GM12878 (cell line): ENCODE measurements at regions not wholly inside any gene's neighbourhood (a gene's known extent, or its start where the extent isn't known, plus 50 kb on each side); places are given as distances from the start of the nearest gene placed in this dataset.

Source experiments
- ATAC-seq: fragments of 200-7000 bp; cut with Tn5 transposase; 3 replicates; pipeline ENCODE4 v1.9.1; 2020; ENCODE audit warnings: mild to moderate bottlenecking, moderate library complexity
- BruUV-seq: library from RNA; stranded (reverse); fragments of 400-500 nt; replicated peaks from 2 replicates; lab custom pipeline; 2021; lab: Mats Ljungman, UMichigan
- CTCF ChIA-PET: fragments of 300-600 bp; sonication (Branson Sonifier 250); formaldehyde crosslinking; extraction: SDS; loops from one replicate; lab custom pipeline; 2021; ENCODE audit warnings: inconsistent platforms; lab: Yijun Ruan, JAX
- POLR2A ChIA-PET: fragments of 350-600 bp; formaldehyde crosslinking; extraction: SDS; loops from one replicate; lab custom pipeline; 2021; ENCODE audit warnings: inconsistent platforms; lab: Charles Lee
- RAD21 ChIA-PET: fragments of 300-600 bp; sonication (Branson Sonifier 250); formaldehyde crosslinking; loops from one replicate; lab custom pipeline; 2023; ENCODE audit warnings: antibody characterized with exemption; ENCODE audit not compliant: unreplicated experiment; lab: Charles Lee
- SMC1A ChIA-PET: fragments of 300-600 bp; sonication (Branson Sonifier 250); formaldehyde crosslinking; loops from one replicate; lab custom pipeline; 2023; ENCODE audit not compliant: unreplicated experiment, uncharacterized antibody; lab: Charles Lee
- DNase-seq: peaks from one replicate; pipeline ENCODE4 v3.0.0-alpha.2; 2011; ENCODE audit warnings: low read depth, low spot score
- FAIRE-seq: peaks from 3 replicates; lab custom pipeline; 2011; peaks lifted over from hg19 to GRCh38; lab: Jason Lieb, UNC
- H2AFZ ChIP-seq: 2 replicates; pipeline ENCODE4 v1.6.0; 2011; ENCODE audit warnings: low read depth, low read length, control low read depth; ENCODE audit not compliant: control insufficient read depth
- H3K27ac ChIP-seq: 2 replicates; pipeline ENCODE4 v1.5.1; 2011; ENCODE audit warnings: control low read depth; ENCODE audit not compliant: control insufficient read depth, insufficient read depth
- H3K27me3 ChIP-seq, 2 experiments: replicated peaks in 1 of 2; 2 replicates each; pipeline versions ENCODE4 v1.6.0 to v1.6.1; 2011; ENCODE audit warnings: low read length in 1 of 2; ENCODE audit not compliant: control insufficient read depth in 2 of 2, insufficient read depth in 2 of 2
- H3K36me3 ChIP-seq, 2 experiments: 2 replicates each; pipeline ENCODE4 v1.5.1; 2011; ENCODE audit warnings: low read length in 1 of 2; ENCODE audit not compliant: control insufficient read depth in 2 of 2, insufficient read depth in 2 of 2
- H3K4me1 ChIP-seq: 2 replicates; pipeline ENCODE4 v1.6.1; 2011; ENCODE audit warnings: mild to moderate bottlenecking, low read length, moderate library complexity, mixed read lengths; ENCODE audit not compliant: control insufficient read depth, insufficient read depth
- H3K4me2 ChIP-seq: 2 replicates; pipeline ENCODE4 v1.6.0; 2011; ENCODE audit warnings: control low read depth; ENCODE audit not compliant: control insufficient read depth, insufficient read depth
- H3K4me3 ChIP-seq: fragments of 200-600 bp; sonication (generic); 2 replicates; pipeline ENCODE4 v1.5.1; 2016
- H3K79me2 ChIP-seq: 2 replicates; pipeline ENCODE4 v1.6.0; 2011; ENCODE audit warnings: low read length; ENCODE audit not compliant: control insufficient read depth, insufficient read depth
- H3K9ac ChIP-seq: 2 replicates; pipeline ENCODE4 v1.8.0; 2011; ENCODE audit warnings: low read length, control low read depth, mixed read lengths; ENCODE audit not compliant: control insufficient read depth, insufficient read depth
- H3K9me3 ChIP-seq: replicated peaks from 3 replicates; pipeline ENCODE4 v1.5.1; 2011; ENCODE audit warnings: mild to moderate bottlenecking, low read length; ENCODE audit not compliant: control insufficient read depth, insufficient read depth
- H4K20me1 ChIP-seq: 2 replicates; pipeline ENCODE4 v1.6.0; 2011; ENCODE audit not compliant: control insufficient read depth, insufficient read depth
- EED ChIP-seq: sonication (generic); IDR thresholded peaks from 2 replicates; pipeline ENCODE4 v1.6.1; 2016; ENCODE audit warnings: antibody characterized with exemption, low read depth
- EGR1 ChIP-seq, 2 experiments: IDR thresholded peaks; 1 replicate in 1 of 2; 2 replicates in 1 of 2; pipeline ENCODE4 v1.6.1; 2011 to 2012; ENCODE audit warnings: low read depth in 2 of 2, low read length in 2 of 2, borderline replicate concordance in 1 of 2, mild to moderate bottlenecking in 1 of 2, moderate library complexity in 1 of 2
- ETV6 ChIP-seq, 2 experiments: fragments of 450-650 bp in 1 of 2; IDR thresholded peaks in 1 of 2; conservative IDR thresholded peaks in 1 of 2; 2 replicates each; pipeline ENCODE4 v1.6.1; 2014; ENCODE audit warnings: antibody characterized with exemption in 1 of 2, borderline replicate concordance in 1 of 2, low read depth in 1 of 2, mild to moderate bottlenecking in 1 of 2, moderate library complexity in 1 of 2
- IRF4 ChIP-seq: IDR thresholded peaks from 2 replicates; pipeline ENCODE4 v1.6.1; 2011; ENCODE audit warnings: low read depth, low read length
- WGBS: methylation state at CpG from one replicate; pipeline ENCODE4 v1.1.6; 2016; ENCODE audit warnings: low lambda C conversion rate; ENCODE audit not compliant: insufficient replicate concordance, insufficient coverage; ENCODE audit errors: missing lambda C conversion rate; 5-methylcytosine and 5-hydroxymethylcytosine counted together
- in situ Hi-C: fragments of 300-500 bp; cut with MboI; formaldehyde crosslinking; loops from 9 replicates; pipeline ENCODE4 v1.14.3; 2018; ENCODE audit warnings: mixed read lengths
- intact Hi-C: fragments of 100-400 bp; cut with micrococcal nuclease; formaldehyde crosslinking; loops from one replicate; pipeline ENCODE4 v1.14.2; 2022; ENCODE audit not compliant: unreplicated experiment
- TF ChIP-seq, protein P1 (sequence below): IDR thresholded peaks from 2 replicates; pipeline ENCODE4 v1.6.1; 2011; ENCODE audit warnings: borderline replicate concordance, low read depth, mild to moderate bottlenecking, moderate library complexity, mixed read lengths, low read length; ENCODE audit not compliant: insufficient read depth; ENCODE audit errors: extremely low read length
- TF ChIP-seq, protein P2 (sequence below): fragments of 450-650 bp; IDR thresholded peaks from 2 replicates; pipeline ENCODE4 v1.6.1; 2016; ENCODE audit warnings: mild to moderate bottlenecking

DNA sequence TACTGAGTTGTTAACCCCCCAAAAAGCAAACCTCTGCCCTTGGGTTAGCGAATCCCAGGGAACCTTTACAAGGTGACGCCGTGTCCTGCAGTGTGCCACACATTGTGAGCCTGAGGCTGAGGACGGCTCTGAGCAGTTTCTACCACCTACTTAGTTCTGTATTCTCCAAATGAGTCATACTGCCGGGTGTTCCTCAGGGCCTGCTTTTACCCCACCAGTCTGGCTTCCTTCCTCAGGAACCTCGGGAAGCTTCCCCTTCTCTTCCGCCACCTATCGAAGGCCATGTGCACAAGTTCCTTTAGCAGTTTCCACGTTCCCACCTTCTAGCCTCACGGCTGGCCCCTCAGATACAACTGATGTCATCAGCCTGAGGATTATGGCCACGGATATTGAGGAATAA is 384.0 kb upstream of the TPM1 start:
- Histone ChIP-seq H3K4me1 (peaks cover 13% of the 10 kb centered on the region), H3K27me3 (no peaks in the 10 kb centered on the region), H3K9ac (no peak overlapping the region), H3K36me3 (no peaks in the 10 kb centered on the region), H3K4me3 (no peak overlapping the region), H2AFZ (no peak overlapping the region), H3K4me2 (peak overlapping the region; percentile 33; the same call in 1 of the 2 replicates), H3K9me3 (no peaks in the 10 kb centered on the region), H3K27ac (no peak overlapping the region), H3K79me2 (no peaks in the 10 kb centered on the region), H4K20me1 (no peaks in the 10 kb centered on the region)
- DNase-seq (no peak), ATAC-seq (peak; percentile 73), FAIRE-seq (no peak)
- POLR2A ChIA-PET, result no interaction called here
- in situ Hi-C loops (no loop called here), intact Hi-C loops (no loop called here)
- TF ChIP-seq ETV6 (conservative IDR thresholded peaks at IDR 0.05 in 1 of 2, IDR thresholded peaks at IDR 0.05 in 1 of 2; ENCODE audit: borderline replicate concordance in 1 of 2, low read depth in 1 of 2), result peak in 1 of 2 experiments; percentile 75; a peak in 2 of 4 replicates
- TF ChIP-seq IRF4, result peak; percentile 70
- TF ChIP-seq EGR1 (IDR thresholded peaks at IDR 0.05; ENCODE audit: borderline replicate concordance in 1 of 2, low read depth in 2 of 2, low read length in 2 of 2), result 0 out of 3 replicates have a peak, but pooled peaks of 1 of the 2 experiments have one; percentile 17
- TF ChIP-seq, protein P1, sequence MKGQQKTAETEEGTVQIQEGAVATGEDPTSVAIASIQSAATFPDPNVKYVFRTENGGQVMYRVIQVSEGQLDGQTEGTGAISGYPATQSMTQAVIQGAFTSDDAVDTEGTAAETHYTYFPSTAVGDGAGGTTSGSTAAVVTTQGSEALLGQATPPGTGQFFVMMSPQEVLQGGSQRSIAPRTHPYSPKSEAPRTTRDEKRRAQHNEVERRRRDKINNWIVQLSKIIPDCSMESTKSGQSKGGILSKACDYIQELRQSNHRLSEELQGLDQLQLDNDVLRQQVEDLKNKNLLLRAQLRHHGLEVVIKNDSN, result no peak
- TF ChIP-seq, protein P2, sequence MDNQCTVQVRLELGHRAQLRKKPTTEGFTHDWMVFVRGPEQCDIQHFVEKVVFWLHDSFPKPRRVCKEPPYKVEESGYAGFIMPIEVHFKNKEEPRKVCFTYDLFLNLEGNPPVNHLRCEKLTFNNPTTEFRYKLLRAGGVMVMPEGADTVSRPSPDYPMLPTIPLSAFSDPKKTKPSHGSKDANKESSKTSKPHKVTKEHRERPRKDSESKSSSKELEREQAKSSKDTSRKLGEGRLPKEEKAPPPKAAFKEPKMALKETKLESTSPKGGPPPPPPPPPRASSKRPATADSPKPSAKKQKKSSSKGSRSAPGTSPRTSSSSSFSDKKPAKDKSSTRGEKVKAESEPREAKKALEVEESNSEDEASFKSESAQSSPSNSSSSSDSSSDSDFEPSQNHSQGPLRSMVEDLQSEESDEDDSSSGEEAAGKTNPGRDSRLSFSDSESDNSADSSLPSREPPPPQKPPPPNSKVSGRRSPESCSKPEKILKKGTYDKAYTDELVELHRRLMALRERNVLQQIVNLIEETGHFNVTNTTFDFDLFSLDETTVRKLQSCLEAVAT, result no peak
- 0 out of 2 replicates have a peak, but pooled peaks have one; percentile 14 for TF ChIP-seq EED
- SMC1A ChIA-PET, result no interaction called here
- BruUV-seq, result no TSS peak
- WGBS, result 16% methylated on average over 11 of the region's 11 CpGs
- RAD21 ChIA-PET, result no interaction called here
- CTCF ChIA-PET, result no interaction called here
